ENCODE measurements at regions not wholly inside any gene's neighbourhood (a gene's known extent, or its start where the extent isn't known, plus 50 kb on each side); places are given as distances from the start of the nearest gene placed in this dataset.

GRCh38 chr5:86977808-86978207 is 289.9 kb upstream of the RASA1 start:
- no peak overlapping the region for H4K91ac ChIP-seq (ENCODE audit: insufficient read depth, low read depth, low read length)
- no peaks in the 10 kb centered on the region for H3K9me3 ChIP-seq (ENCODE audit: control insufficient read depth, insufficient read depth, low read length)
- H3K9ac ChIP-seq (ENCODE audit: low read depth, low read length): no peak overlapping the region
- no peaks in the 10 kb centered on the region for H4K20me1 ChIP-seq (ENCODE audit: insufficient read depth, low read length)
- no peak for DNase-seq
- POLR2A ChIA-PET (ENCODE audit: unreplicated experiment): no interaction called here
- BruUV-seq (replicated peaks): no TSS peak
- no peak overlapping the region for H2BK120ac ChIP-seq (ENCODE audit: low read depth, low read length)
- TF ChIP-seq CEBPB (IDR thresholded peaks at IDR 0.05; ENCODE audit: low read depth, low read length) (0 out of 2 replicates have a peak, but pooled peaks have one; percentile 19), CTCF (conservative IDR thresholded peaks at IDR 0.05; ENCODE audit: low read depth, low read length) (no peak)
- no peaks in the 10 kb centered on the region for H3K9me1 ChIP-seq (ENCODE audit: insufficient read depth, low read length)
- no peak overlapping the region for H2AFZ ChIP-seq (replicated peaks; ENCODE audit: low read length, poor library complexity)
- H2AK5ac ChIP-seq (ENCODE audit: low read depth, low read length): no peak overlapping the region
- no peak overlapping the region for H3K18ac ChIP-seq (ENCODE audit: low read depth, low read length)
- H3K14ac ChIP-seq (replicated peaks; ENCODE audit: low read depth, low read length): no peak overlapping the region
- H4K5ac ChIP-seq (ENCODE audit: low read depth, low read length): no peak overlapping the region
- no peak overlapping the region for H2AK9ac ChIP-seq (replicated peaks; ENCODE audit: low read depth, low read length, poor library complexity)
- in situ Hi-C loops (cut with MboI; ENCODE audit: low sequenced_read_pairs): no loop called here
- H2BK20ac ChIP-seq (ENCODE audit: low read depth, low read length): no peak overlapping the region
- dilution Hi-C loops (cut with HindIII; ENCODE audit: low sequenced_read_pairs, unreplicated experiment): no loop called here
- no peak overlapping the region for H2BK5ac ChIP-seq (ENCODE audit: low read depth, low read length, poor library complexity, severe bottlenecking)
- 67% methylated on average over 1 of the region's 5 CpGs; no CpG with 5 or more reads in 1 of the 2 experiments for WGBS, 2 experiments (ENCODE audit: extremely low coverage in 2 of 2, insufficient read length in 1 of 2)
- H3K4me2 ChIP-seq (ENCODE audit: low read depth, low read length): no peak overlapping the region
- no peak overlapping the region for H2BK15ac ChIP-seq (ENCODE audit: low read depth, low read length)
- H3K27me3 ChIP-seq (ENCODE audit: control insufficient read depth, insufficient read depth, low read length): no peaks in the 10 kb centered on the region
- CTCF ChIA-PET: interaction anchor here (1.0 kb wide), 1 partner anchor 97 kb away, joined by 3 read pairs; no protein-coding TSS in a partner anchor
- H3K4ac ChIP-seq (ENCODE audit: low read depth, low read length): no peak overlapping the region
- H3K4me3 ChIP-seq (ENCODE audit: insufficient read depth, low read depth, low read length): no peak overlapping the region
- intact Hi-C loops (cut with micrococcal nuclease): no loop called here
- no peak overlapping the region for H3K56ac ChIP-seq (ENCODE audit: extremely low read depth, insufficient read depth, low read length)
- no peak overlapping the region for H3K27ac ChIP-seq (ENCODE audit: insufficient read depth, low read length)
- H3K23ac ChIP-seq (ENCODE audit: low read depth, low read length): no peak overlapping the region
- ATAC-seq (ENCODE audit: low read depth): no peak
- H3K79me1 ChIP-seq (ENCODE audit: low read depth in 1 of 2, low read length in 2 of 2): no peaks in the 10 kb centered on the region
- peaks cover 2% of the 10 kb centered on the region; the same call in 1 of the 2 replicates for H3K4me1 ChIP-seq (ENCODE audit: control insufficient read depth, insufficient read depth, low read length)
- no peak overlapping the region for H4K8ac ChIP-seq (ENCODE audit: low read depth in 2 of 2, low read length in 2 of 2)
- H3K36me3 ChIP-seq (ENCODE audit: control insufficient read depth, insufficient read depth, low read length): no peaks in the 10 kb centered on the region
